Femur (tissue), 1 donor: ENCODE measurements at regions not wholly inside any gene's neighbourhood (a gene's known extent, or its start where the extent isn't known, plus 50 kb on each side); places are given as distances from the start of the nearest gene placed in this dataset.
"Not testable (repeated sequence)": the region's sequence is repeated elsewhere in the genome, so short reads cannot be mapped to it uniquely, and the experiment has no call there.

ENCODE experiments used
- DNase-seq: peaks from one replicate; pipeline ENCODE4 v3.0.0-alpha.2; 2017

DNA sequence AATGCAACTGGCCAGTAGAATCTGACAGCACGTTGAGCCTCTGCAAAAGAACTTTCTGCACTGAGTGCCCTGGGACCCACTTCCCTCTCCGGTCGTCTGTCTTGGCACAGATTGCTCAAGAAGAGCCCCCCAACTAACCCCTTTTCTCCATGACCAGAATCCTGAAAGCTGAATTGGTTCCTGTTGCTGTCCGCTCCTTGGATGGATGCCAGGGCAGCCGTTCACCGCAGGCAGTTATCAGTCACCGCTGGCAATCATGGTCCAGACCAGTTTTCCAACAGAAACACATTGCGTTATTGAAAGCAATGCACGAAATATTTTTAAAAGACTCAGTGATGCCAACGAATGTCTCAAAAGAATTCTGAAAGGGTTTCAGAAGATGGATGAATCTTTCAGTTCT lies 733.7 kb upstream of the FRG1 start:
- peak; percentile 23 for DNase-seq

DNA sequence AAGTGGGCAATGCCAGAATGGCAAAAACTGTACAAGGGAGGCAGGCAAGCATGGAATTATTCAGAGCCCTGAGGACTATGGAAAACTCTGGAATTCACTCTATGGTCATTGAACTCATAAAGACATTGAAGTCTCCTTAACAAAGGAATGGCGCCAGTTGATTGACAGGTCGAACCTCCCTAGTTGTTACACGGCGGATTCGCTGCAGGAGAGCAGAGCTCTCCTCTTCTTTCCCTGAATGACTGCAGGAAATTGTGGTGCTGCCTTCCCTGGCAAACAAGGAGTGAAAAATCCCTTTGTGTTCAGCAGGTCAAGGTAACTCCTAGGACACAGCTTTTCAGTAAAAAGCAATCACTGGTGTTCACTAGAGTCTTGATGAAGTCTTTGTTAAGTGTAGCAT lies 732.8 kb upstream of the FRG1 start:
- DNase-seq, result no peak

DNA sequence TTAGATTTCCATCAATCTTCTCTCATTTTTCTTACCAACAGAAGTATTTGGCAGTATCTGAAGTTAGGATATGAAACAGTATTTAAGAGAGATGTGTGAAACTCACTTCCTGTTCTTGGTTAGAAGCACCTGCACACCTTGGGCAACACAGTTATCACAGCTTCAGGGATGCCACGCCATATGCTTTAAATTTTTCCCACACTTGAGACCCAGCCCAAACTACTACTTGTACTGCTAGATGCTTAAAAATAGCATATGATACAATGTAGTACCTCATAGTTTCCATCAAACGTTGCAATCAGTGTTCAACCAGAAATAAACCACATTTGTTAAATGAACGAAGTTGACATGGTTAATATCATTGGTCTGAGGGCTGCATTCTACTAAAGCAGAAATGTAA lies 725.1 kb upstream of the FRG1 start:
- no peak for DNase-seq

- no peak for DNase-seq
Measured at GRCh38 chr4:189221691-189222090, 719.0 kb upstream of the FRG1 start.

GRCh38 chr4:189228726-189229125 lies 711.9 kb upstream of the FRG1 start:
- no peak for DNase-seq

- no peak for DNase-seq
Measured at GRCh38 chr4:189232274-189232673, 708.4 kb upstream of the FRG1 start.

- not testable (repeated sequence) for DNase-seq
Measured at GRCh38 chr4:189233754-189234153, 706.9 kb upstream of the FRG1 start.

DNA sequence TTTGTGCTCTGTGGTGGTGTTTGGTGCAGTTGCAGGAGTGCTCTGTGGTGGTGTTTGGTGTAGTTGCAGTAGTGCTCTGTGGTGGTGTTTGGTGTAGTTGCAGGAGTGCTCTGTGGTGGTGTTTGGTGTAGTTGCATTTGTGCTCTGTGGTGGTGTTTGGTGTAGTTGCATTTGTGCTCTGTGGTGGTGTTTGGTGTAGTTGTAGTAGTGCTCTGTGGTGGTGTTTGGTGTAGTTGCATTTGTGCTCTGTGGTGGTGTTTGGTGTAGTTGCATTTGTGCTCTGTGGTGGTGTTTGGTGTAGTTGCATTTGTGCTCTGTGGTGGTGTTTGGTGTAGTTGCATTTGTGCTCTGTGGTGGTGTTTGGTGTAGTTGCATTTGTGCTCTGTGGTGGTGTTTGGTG lies 705.7 kb upstream of the FRG1 start:
- not testable (repeated sequence) for DNase-seq

DNA sequence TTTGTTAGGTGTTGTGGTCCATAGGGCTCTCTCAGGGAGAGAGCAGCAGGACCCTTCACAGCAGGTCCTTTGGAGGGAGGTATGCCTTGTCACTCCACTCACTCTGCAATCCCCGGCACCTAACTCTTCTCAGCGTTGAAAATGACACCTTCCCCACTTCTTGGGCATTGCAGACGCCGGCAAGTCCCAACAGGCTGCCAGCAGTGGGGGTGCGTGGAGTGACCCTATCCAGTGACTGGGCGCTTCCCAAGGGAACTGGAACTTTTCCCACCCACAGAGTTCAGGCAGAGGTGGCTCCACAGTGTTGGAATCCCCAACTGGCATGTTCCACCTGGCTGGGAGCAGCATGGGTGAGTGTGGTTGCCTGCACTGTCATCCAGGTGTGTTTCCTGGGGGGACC lies 705.1 kb upstream of the FRG1 start:
- DNase-seq, result no peak

- not testable (repeated sequence) for DNase-seq
Measured at GRCh38 chr4:189236321-189236720, 704.4 kb upstream of the FRG1 start.

GRCh38 chr4:189237340-189237739 lies 703.3 kb upstream of the FRG1 start:
- no peak for DNase-seq

- DNase-seq, result no peak
Measured at GRCh38 chr4:189255636-189256035, 685.0 kb upstream of the FRG1 start.

DNA sequence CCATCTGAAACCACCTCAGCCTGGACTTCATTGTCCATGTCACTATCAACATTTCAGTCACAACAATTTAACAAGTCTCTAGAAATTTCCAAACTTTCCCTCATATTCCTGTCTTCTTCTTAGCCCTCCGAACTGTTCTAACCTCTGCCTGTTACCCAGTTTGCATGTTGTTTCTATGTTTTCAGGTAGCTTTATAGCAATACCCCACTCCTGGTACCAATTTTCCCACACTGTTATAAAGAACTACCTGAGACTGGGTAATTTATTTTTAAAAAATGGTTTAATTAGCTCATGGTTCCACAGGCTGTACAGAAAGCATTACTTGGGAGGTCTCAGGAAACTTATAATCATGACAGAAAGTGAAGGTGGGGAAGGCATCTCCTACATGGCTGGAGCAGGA lies 679.2 kb upstream of the FRG1 start:
- DNase-seq, result no peak

- no peak for DNase-seq
Measured at GRCh38 chr4:189265515-189265914, 675.2 kb upstream of the FRG1 start.

- DNase-seq, result no peak
Measured at GRCh38 chr4:189267312-189267965, 673.2 kb upstream of the FRG1 start.

DNA sequence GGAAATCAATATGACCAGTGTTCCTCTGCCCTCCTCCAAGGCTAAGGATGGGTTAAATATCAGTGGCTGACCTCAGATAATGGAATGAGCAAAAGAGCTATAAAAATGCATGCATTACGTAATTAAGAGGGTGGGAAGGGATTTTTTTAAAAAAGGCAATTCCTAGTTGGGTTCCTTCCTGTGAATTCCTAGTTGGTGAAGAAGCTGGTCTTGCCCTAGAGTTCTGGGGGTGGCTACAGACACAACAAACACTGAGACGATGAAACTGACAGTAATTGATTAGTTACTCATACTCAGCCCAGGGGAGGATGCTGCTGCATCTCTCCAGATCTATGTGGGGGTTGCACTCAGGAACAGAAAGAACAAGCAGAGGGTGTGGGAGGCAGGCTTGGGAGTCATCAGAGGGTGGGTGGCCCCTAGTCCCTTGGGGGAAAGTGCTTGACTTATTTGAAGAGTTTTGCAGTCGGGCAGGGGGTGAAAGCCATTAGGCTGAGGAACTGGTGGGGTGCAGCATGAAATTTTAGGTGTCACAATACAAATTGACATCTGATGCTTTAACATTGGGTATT lies 662.0 kb upstream of the FRG1 start:
- DNase-seq, result no peak

DNA sequence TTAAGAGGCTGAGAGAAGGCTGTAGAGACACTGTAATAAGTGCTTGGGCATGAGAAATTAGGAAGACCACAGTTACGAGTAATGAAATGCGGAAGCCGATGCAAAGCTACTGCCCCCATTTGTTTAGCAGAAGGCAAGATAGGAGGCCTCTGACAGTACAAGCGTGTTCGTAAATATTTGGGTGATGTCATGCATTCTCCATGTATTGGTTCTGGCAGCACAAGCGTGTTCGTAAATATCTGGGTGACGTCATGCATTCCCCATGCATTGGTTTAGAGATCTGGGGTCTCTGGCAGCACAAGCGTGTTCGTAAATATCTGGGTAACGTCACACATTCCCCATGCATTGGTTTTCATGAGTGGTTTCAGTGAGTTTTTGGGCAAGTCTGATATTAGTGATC lies 661.5 kb upstream of the FRG1 start:
- DNase-seq, result no peak

DNA sequence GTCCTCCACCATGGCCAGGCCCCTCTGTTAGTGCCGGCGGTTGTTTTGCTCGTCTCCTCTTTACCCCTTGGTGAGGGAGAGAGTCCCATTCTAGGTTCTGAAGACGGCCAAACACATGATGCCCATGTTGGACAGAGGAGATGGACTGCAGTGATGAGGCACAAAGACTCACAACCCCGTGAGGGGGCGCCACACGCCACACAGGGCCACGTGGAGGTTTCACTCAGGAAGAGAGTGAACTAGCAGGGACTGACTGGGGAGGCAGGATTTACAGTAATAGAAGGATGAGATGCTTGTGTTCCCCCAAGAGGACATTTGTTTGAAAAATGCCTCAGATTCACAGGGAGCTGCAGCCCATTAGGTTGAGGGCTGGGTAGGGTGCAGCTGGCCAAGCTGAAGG lies 655.3 kb upstream of the FRG1 start:
- no peak for DNase-seq

GRCh38 chr4:189291939-189292338 lies 648.7 kb upstream of the FRG1 start:
- no peak for DNase-seq

DNA sequence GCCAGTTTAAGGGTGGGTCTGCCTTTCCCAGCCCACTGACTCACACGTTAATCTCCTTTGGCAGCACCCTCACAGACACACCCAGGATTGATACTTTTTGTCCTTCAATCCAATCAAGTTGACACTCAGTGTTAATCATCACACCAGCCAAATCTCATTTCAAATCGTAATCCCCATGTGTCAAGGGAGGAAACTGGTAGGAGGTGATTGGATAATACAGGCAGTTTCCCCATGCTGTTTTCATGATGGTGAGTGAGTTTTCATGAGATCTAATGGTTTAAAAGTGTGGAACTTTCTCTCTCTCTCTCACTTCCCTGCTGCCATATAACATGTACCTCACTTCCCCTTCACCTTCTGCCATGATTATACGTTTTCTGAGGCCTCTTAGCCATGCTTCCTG lies 647.2 kb upstream of the FRG1 start:
- DNase-seq, result no peak

GRCh38 chr4:189294574-189294973 lies 646.1 kb upstream of the FRG1 start:
- DNase-seq, result no peak

GRCh38 chr4:189299706-189300105 lies 641.0 kb upstream of the FRG1 start:
- DNase-seq, result no peak

DNA sequence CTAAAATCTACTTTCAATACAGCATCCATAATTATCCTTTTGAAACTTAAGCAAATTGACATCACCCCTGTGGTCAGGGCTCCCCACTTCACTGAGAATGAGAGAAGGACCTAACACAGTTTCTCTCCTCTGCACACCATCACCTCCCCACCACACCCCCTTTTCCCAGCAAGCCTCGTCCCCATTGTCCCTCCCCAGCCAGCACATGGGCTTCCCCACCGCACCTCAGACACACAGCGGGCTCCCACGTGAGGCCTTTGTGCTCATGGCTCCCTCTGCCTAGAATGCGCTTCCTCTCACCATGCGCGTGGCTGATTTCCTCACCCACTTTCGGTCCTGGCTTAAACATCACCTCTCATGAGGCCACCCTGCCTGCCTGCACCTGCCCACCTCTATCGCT lies 639.0 kb upstream of the FRG1 start:
- DNase-seq, result no peak

- no peak for DNase-seq
Measured at GRCh38 chr4:189302719-189303118, 638.0 kb upstream of the FRG1 start.

DNA sequence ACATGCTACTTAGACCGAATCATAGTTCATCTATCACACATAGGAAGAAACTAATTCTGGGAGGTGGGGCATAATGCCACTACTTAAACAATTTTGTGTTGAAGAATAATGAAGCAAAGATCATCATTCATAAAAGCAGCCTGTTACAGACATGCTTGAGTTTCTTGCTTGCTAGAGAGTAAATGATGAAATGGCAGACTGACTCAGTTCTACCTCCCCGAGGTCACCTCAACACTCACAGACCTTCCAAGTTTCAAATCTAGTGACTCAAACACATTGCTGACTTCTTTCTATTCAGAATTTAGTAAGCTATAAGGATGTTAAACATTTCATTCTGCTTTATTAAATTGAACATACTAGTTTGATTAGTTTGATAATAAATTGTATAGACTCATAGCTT lies 636.5 kb upstream of the FRG1 start:
- DNase-seq, result no peak
